Caco-2 (cell line): ENCODE measurements at regions not wholly inside any gene's neighbourhood (a gene's known extent, or its start where the extent isn't known, plus 50 kb on each side); places are given as distances from the start of the nearest gene placed in this dataset.

Source experiments
- BruUV-seq: library from RNA; stranded (reverse); fragments of 400-500 nt; replicated peaks from 2 replicates; lab custom pipeline; 2021; lab: Mats Ljungman, UMichigan
- CTCF ChIA-PET: fragments of 300-600 bp; sonication (Branson Sonifier 250); formaldehyde crosslinking; loops from one replicate; lab custom pipeline; 2022; ENCODE audit warnings: antibody characterized with exemption; lab: Charles Lee
- POLR2A ChIA-PET: fragments of 300-600 bp; sonication (Branson Sonifier 250); formaldehyde crosslinking; loops from one replicate; lab custom pipeline; 2022; ENCODE audit warnings: antibody characterized with exemption; lab: Charles Lee
- DNase-seq, 2 experiments: peaks; one replicate each; pipeline versions ENCODE4 v3.0.0 to v3.0.0-alpha.2; 2020 to 2022
- H3K27me3 ChIP-seq: replicated peaks from 2 replicates; pipeline ENCODE4 v1.6.0; 2011; ENCODE audit warnings: low read length; ENCODE audit not compliant: control insufficient read depth, insufficient read depth
- H3K36me3 ChIP-seq: 2 replicates; pipeline ENCODE4 v1.5.1; 2011; ENCODE audit warnings: low read length; ENCODE audit not compliant: control insufficient read depth, insufficient read depth
- H3K4me1 ChIP-seq: fragments of 250-450 bp; sonication (Bioruptor Pico); 2 replicates; pipeline ENCODE4 v1.5.1; 2020; ENCODE audit warnings: mild to moderate bottlenecking
- H3K4me3 ChIP-seq: 2 replicates; pipeline ENCODE4 v1.5.1; 2011; ENCODE audit warnings: low read depth, mild to moderate bottlenecking, control low read depth, low read length
- H3K9me3 ChIP-seq: fragments of 250-450 bp; sonication (Bioruptor Pico); 2 replicates; pipeline ENCODE4 v1.5.1; 2020; ENCODE audit warnings: mild to moderate bottlenecking, moderate library complexity
- H3K27ac Mint-ChIP-seq: one replicate; pipeline ENCODE4 v1.8.0; 2022; ENCODE audit warnings: mixed read lengths; ENCODE audit not compliant: unreplicated experiment
- H3K27me3 Mint-ChIP-seq: one replicate; pipeline ENCODE4 v1.8.0; 2022; ENCODE audit warnings: mixed read lengths; ENCODE audit not compliant: insufficient read depth, unreplicated experiment
- H3K36me3 Mint-ChIP-seq: one replicate; pipeline ENCODE4 v1.8.0; 2022; ENCODE audit warnings: mild to moderate bottlenecking, mixed read lengths; ENCODE audit not compliant: insufficient read depth, unreplicated experiment
- H3K4me1 Mint-ChIP-seq: one replicate; pipeline ENCODE4 v1.8.0; 2022; ENCODE audit warnings: low read depth, mixed read lengths; ENCODE audit not compliant: unreplicated experiment
- H3K4me3 Mint-ChIP-seq: one replicate; pipeline ENCODE4 v1.8.0; 2022; ENCODE audit warnings: mild to moderate bottlenecking, moderate library complexity, mixed read lengths; ENCODE audit not compliant: unreplicated experiment
- H3K9me3 Mint-ChIP-seq: one replicate; pipeline ENCODE4 v1.8.0; 2022; ENCODE audit warnings: mixed read lengths; ENCODE audit not compliant: unreplicated experiment
- intact Hi-C: fragments of 100-400 bp; cut with micrococcal nuclease; formaldehyde crosslinking; loops from one replicate; pipeline ENCODE4 v1.10.0; 2022; ENCODE audit not compliant: unreplicated experiment
- TF ChIP-seq, protein P1 (sequence below), 2 experiments: fragments of 200-600 bp in 1 of 2; IDR thresholded peaks; 1 replicate in 1 of 2; 2 replicates in 1 of 2; pipeline versions ENCODE4 v1.5.1 to v1.8.0; 2011 to 2022; ENCODE audit warnings: antibody characterized with exemption in 1 of 2, control low read depth in 1 of 2, inconsistent platforms in 1 of 2, low read depth in 1 of 2, low read length in 1 of 2, mild to moderate bottlenecking in 1 of 2, moderate library complexity in 1 of 2; ENCODE audit not compliant: insufficient read depth in 1 of 2, severe bottlenecking in 1 of 2, unreplicated experiment in 1 of 2

DNA sequence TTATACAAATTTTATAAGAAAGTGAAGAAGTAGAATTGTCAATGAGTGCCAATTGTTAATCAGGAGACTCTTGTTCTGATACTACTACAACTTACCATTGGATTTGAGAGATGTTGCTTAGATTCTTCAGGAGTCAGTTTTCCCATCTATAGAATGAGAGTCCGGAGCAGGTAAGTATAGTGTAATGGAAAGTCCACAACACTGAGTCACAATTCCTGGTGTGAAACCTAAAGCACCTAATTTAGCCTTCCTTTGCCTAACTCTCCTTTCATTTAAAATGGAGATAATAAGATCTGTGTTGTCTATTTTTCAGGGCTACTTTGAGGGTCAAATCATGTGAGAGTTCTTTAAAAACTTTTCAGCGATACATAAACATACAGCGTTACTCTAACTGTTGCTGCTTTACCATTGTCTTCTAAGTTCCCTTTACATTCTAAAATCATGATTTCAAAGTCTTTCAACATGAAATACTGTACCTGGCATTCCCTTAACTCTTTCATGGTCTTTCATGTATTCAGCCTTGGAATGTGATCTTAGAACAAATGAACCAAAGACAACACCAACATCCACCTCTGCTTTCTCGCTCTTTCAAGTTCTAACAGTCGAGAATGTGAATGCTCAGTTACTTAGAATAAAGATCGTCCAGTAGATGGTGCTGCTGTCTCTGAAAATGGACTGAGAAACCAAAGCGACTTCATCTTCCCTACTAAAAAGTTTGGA lies 90.9 kb downstream of the SLC30A10 start:
- Histone ChIP-seq H3K4me3 (no peak overlapping the region), H3K4me1 (peaks cover 3% of the 10 kb centered on the region; the same call in 1 of the 2 replicates), H3K9me3 (no peaks in the 10 kb centered on the region), H3K36me3 (no peaks in the 10 kb centered on the region), H3K27me3 (no peaks in the 10 kb centered on the region)
- Mint-ChIP-seq H3K27me3 (peaks cover 15% of the 10 kb centered on the region), H3K4me1 (peaks cover 6% of the 10 kb centered on the region), H3K27ac (no peak overlapping the region), H3K4me3 (no peak overlapping the region), H3K36me3 (peaks cover 6% of the 10 kb centered on the region), H3K9me3 (no peaks in the 10 kb centered on the region)
- DNase-seq, result peak in 1 of 2 experiments; percentile 63
- intact Hi-C loops, result loop anchor here (2.0 to 5.0 kb wide), 3 partner anchors 40 to 380 kb away; no protein-coding TSS in a partner anchor
- BruUV-seq, result no TSS peak
- CTCF ChIA-PET, result no interaction called here
- TF ChIP-seq, protein P1, sequence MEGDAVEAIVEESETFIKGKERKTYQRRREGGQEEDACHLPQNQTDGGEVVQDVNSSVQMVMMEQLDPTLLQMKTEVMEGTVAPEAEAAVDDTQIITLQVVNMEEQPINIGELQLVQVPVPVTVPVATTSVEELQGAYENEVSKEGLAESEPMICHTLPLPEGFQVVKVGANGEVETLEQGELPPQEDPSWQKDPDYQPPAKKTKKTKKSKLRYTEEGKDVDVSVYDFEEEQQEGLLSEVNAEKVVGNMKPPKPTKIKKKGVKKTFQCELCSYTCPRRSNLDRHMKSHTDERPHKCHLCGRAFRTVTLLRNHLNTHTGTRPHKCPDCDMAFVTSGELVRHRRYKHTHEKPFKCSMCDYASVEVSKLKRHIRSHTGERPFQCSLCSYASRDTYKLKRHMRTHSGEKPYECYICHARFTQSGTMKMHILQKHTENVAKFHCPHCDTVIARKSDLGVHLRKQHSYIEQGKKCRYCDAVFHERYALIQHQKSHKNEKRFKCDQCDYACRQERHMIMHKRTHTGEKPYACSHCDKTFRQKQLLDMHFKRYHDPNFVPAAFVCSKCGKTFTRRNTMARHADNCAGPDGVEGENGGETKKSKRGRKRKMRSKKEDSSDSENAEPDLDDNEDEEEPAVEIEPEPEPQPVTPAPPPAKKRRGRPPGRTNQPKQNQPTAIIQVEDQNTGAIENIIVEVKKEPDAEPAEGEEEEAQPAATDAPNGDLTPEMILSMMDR (IDR thresholded peaks at IDR 0.05; ENCODE audit: insufficient read depth in 1 of 2, low read depth in 1 of 2, low read length in 1 of 2, severe bottlenecking in 1 of 2, unreplicated experiment in 1 of 2), result peak; percentile 54 to 65
- POLR2A ChIA-PET, result no interaction called here

DNA sequence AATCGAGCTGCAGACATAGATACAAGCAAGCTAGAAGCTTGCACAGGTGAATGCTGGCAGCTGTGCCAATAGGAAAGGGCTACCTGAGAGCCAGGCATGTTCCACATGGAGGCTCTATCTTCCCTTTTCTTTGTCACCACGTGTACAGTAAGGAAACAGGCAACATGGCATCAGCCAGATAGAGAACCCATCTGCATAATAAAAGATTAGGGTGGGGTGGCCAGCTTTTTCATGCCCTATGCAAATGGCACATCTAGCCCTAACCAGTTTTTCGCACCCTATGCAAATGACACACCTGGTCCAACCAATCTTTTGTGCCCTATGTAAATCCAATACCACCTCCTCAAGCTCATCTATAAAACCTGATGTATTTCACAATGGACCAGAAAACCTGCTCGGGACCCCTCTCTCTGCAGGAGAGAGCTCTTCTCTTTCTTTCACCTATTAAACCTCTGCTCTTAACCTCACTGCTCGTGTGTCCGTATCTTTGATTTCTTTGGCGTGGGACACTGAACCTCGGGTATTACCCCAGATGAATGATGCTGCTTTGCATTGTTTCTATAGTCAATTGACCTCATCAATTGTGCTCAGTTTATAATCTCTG lies 93.9 kb downstream of the SLC30A10 start:
- H3K4me1 Mint-ChIP-seq, result peaks cover 6% of the 10 kb centered on the region
- H3K4me1 ChIP-seq, result peaks cover 3% of the 10 kb centered on the region; the same call in 1 of the 2 replicates
- TF ChIP-seq, protein P1 (IDR thresholded peaks at IDR 0.05; ENCODE audit: insufficient read depth in 1 of 2, low read depth in 1 of 2, low read length in 1 of 2, severe bottlenecking in 1 of 2, unreplicated experiment in 1 of 2), result no peak
- H3K36me3 ChIP-seq, result no peaks in the 10 kb centered on the region
- no peak overlapping the region for H3K27ac Mint-ChIP-seq
- no TSS peak for BruUV-seq
- no peaks in the 10 kb centered on the region for H3K9me3 ChIP-seq
- intact Hi-C loops, result no loop called here
- no peaks in the 10 kb centered on the region for H3K9me3 Mint-ChIP-seq
- no peaks in the 10 kb centered on the region for H3K27me3 ChIP-seq
- ChIA-PET POLR2A (no interaction called here), CTCF (interaction anchor here (0.7 kb wide), 1 partner anchor 11 kb away, joined by 3 read pairs; no protein-coding TSS in a partner anchor)
- no peak for DNase-seq
- H3K36me3 Mint-ChIP-seq, result peaks cover 6% of the 10 kb centered on the region
- no peak overlapping the region for H3K4me3 Mint-ChIP-seq
- H3K27me3 Mint-ChIP-seq, result peaks cover 21% of the 10 kb centered on the region
- H3K4me3 ChIP-seq, result no peak overlapping the region

DNA sequence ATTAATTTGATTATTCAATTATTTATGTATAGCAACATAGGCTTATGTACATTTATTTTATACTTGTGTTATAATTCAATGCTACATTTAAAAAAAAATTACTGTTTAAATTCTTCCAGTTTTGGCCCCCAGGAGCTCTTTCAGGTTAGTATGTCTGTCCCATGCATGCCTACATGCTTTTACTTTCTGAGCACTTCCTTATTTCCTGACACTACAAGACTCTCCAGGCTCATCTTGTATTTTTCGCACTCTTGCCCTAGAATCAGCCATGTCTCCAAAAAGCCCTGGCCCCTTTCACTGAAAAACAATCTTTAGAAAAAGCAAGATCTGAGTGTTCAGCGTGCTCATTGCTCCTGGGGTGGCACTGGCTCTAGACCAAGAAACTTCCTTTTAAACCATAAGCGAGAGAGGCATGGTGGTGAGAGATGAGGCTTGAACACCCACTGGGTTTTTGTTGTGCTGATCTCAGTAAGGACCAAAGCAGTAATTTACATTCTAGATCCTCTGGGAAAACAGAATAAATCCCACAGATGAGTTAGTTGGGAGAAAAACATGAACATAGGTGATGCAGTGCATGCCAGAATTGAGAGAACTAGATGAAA lies 95.0 kb downstream of the SLC30A10 start:
- BruUV-seq, result no TSS peak
- intact Hi-C loops, result no loop called here
- TF ChIP-seq, protein P1 (IDR thresholded peaks at IDR 0.05; ENCODE audit: insufficient read depth in 1 of 2, low read depth in 1 of 2, low read length in 1 of 2, severe bottlenecking in 1 of 2, unreplicated experiment in 1 of 2), result no peak
- H3K4me1 ChIP-seq, result no peaks in the 10 kb centered on the region
- H3K9me3 ChIP-seq, result no peaks in the 10 kb centered on the region
- POLR2A ChIA-PET, result no interaction called here
- Mint-ChIP-seq H3K36me3 (peaks cover 6% of the 10 kb centered on the region), H3K9me3 (no peaks in the 10 kb centered on the region), H3K4me1 (peaks cover 6% of the 10 kb centered on the region), H3K27ac (no peak overlapping the region), H3K4me3 (no peak overlapping the region), H3K27me3 (peaks cover 21% of the 10 kb centered on the region)
- no peaks in the 10 kb centered on the region for H3K36me3 ChIP-seq
- DNase-seq, result no peak
- no peaks in the 10 kb centered on the region for H3K27me3 ChIP-seq
- CTCF ChIA-PET, result no interaction called here
- no peak overlapping the region for H3K4me3 ChIP-seq
